ENCODE measurements at regions not wholly inside any gene's neighbourhood (a gene's known extent, or its start where the extent isn't known, plus 50 kb on each side); places are given as distances from the start of the nearest gene placed in this dataset.
"Not testable (repeated sequence)": the region's sequence is repeated elsewhere in the genome, so short reads cannot be mapped to it uniquely, and the experiment has no call there.

DNA sequence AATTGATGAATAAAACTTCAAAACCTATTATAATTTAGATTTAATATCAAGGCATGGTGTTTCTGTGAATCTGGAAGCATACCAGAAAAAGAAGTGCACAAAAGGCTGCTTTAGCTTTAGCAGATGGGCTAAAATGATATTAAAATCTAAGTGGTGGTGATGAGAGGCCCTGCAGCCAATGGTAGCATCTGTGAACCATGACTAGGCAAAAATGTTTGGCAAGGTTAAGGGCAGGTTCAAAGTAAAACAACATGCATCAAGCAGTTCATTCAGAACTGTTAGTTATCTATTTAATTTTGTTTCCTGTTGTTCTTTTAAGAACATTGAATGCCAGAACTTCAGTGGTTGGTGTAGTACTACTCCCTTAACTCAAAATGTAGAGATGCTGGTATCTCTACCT lies 1736.9 kb upstream of the CELF4 start:
- no peak for DNase-seq

DNA sequence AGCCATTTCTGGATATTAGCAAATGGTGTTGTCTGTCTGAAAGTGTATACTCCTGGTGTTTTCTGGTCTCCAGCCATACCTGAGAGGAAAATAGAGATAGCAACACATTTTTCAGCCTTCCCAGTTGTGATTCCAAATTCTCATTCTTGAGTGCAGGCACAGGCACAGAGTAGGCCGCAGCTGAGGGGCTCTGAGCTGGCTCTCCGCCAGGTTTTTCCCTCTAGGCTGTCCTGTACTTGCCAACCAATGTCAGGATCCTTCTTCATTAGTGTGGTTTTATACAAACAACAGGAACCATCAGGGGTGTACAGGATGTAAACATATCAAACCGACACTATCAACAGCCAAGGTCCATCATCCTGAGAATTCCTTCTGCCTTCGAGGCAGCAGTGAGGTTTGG lies 1733.6 kb upstream of the CELF4 start:
- DNase-seq, result no peak

DNA sequence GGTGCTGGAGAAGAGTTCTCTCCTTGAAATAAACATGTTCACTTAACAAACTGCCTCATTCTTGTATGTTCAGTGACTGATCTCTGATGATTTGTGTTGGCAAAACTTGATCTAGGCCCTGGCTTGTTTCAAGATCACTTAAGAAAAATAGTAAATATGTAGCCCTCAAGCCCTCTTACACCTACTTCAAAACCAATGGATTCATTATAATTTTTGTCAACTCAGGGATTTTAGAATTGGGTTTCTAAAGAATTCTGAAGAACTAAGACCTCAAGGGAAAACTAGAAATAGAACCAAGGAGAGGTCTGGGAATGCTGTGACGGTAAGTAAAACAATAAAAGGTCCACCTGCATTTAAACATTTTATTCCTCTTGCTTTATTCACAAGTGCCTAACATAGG lies 1731.6 kb upstream of the CELF4 start:
- no peak for DNase-seq

GRCh38 chr18:39296293-39296888 lies 1730.8 kb upstream of the CELF4 start:
- no peak for DNase-seq

- DNase-seq, result no peak
These were observed 1711.2 kb upstream of the CELF4 start for GRCh38 chr18:39276764-39277163.

GRCh38 chr18:39274535-39274934 lies 1708.9 kb upstream of the CELF4 start:
- DNase-seq, result no peak

GRCh38 chr18:39272230-39272629 lies 1706.6 kb upstream of the CELF4 start:
- DNase-seq, result no peak

GRCh38 chr18:39271654-39272053 lies 1706.1 kb upstream of the CELF4 start:
- DNase-seq, result no peak

- no peak for DNase-seq
These were observed 1695.0 kb upstream of the CELF4 start for GRCh38 chr18:39260565-39260964.

DNA sequence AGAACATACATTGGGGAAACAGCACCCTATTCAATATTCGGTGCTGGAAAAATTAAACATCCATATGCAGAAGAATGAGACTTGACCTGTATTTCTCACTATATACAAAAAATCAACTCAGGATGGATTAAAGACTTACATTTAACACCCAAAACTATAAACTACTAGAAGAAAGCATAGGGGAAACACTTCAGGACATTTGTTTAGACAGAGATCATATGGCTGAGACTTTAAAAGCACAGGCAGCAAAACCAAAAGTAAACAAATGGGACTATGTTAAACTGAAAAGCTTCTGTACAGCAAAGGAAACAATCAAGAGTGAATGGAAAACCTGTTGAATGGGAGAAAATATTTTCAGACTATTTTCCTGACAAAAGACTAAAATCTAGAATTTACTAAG lies 1694.1 kb upstream of the CELF4 start:
- no peak for DNase-seq

- no peak for DNase-seq
These were observed 1678.6 kb upstream of the CELF4 start for GRCh38 chr18:39244242-39244641.

DNA sequence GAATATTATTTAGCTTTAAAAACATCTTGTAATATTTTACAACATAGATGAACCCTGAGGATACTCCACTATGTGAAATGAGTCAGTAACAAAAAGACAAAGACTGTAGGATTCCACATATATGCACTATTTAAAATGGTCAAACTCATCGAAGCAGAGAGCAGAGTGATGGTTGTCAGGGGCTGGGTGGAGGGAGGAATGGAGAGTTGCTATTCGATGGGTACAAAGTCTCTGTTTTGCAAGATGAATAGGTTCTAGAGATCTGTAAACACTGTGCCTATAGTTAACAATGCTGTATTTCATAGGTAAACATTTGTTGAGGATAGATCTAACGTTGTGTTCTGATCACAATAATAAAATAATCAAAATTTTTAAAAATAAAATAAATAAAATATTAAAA lies 1675.9 kb upstream of the CELF4 start:
- no peak for DNase-seq

GRCh38 chr18:39238981-39239660 lies 1673.5 kb upstream of the CELF4 start:
- DNase-seq, result no peak

DNA sequence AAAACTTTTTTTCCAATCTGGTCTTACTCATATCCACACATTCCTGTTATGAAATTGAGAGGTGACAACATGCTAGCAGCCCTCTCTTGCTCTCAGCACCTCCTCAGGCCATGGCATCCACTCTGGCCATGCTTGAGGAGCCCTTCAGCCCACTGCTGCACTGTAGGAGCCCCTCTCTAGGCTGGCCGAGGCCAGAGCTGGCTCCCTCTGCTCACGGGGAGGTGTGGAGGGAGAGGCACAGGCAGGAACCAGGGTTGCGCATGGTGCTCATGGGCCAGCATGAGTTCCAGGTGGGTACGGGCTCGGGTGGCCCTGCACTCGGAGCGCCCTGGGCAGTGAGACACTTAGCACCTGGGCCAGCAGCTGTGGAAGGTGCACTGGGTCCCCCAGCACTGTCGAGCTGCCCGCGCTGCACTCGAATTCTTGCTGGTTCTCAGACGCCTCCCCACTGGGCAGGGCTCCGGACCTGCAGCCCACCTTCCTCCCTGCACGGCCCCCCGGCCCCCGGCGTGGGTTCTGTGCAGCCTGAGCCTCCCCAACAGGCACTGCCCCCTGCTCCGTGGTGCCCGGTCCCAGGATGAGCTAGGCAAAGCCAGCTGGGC lies 1669.6 kb upstream of the CELF4 start:
- DNase-seq, result no peak

- no peak for DNase-seq
These were observed 1667.3 kb upstream of the CELF4 start for GRCh38 chr18:39232937-39233336.

GRCh38 chr18:39232490-39232889 lies 1666.9 kb upstream of the CELF4 start:
- DNase-seq, result no peak

DNA sequence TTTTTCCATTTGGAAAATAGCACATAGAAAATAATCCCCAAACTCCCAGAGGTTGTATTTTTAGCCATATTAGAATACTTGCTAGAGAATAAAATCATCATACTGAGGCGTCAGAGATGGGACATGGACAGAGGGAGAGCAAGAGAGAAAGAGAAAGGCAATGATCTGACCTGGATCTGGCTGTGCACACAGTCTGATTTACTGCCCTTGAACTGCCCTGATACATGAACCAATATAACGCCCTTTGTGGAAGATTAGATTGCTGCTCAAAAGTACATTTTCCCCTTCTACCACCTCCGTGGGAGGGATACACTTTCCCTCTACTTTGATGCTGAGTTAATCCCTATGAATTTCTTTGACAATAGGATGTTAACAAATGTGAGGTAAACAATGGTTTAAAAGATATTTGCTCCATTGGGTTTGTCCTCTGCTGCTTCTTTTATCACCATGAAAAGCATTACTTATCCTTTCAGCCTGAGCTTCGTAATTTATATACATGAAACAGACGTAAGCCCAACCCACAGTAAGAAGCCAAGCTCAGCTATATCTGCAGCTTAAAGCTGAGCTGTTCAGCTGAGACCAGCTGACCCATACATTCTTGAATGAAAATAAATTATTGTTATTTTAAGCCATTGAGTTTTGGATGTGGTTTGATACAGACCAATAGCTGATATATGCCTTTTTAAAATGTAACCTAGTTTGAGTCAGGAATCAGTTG lies 1664.6 kb upstream of the CELF4 start:
- DNase-seq, result no peak

DNA sequence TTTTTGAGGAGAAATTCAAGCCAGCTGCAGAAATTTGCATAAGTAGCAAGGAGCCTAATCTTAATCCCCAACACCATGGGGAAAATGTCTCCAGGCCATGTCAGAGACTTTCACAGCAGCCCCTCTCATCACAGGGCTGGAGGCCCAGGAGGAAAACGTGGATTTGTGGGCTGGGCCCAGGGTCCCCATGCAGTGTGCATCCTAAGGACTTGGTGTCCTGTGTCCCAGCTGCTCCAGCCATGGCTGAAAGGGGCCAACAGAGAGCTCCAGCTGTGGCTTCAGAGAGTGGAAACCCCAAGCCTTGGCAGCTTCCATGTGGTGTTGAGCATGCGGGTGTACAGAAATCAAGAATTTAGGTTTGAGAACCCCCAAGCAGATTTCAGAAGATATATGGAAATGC lies 1662.2 kb upstream of the CELF4 start:
- not testable (repeated sequence) for DNase-seq

DNA sequence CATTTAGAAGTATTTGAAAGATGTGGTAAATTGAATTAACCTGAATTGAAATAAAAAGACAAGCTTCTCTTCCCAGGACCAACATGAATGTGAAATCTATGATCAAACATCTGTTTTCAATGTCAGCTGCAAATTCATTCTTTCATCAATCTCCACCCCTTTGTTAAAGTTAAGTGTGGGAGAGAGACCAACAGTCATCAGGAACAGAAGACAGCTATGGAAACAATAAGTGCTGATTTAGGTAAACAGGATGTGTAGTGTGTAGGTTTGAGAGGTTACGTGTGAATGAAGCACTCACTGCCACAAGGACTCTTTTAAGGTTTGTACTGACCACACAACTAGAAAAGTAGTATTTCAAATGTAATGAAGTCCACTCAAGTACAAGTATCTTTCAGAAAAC lies 1659.8 kb upstream of the CELF4 start:
- DNase-seq, result no peak

DNA sequence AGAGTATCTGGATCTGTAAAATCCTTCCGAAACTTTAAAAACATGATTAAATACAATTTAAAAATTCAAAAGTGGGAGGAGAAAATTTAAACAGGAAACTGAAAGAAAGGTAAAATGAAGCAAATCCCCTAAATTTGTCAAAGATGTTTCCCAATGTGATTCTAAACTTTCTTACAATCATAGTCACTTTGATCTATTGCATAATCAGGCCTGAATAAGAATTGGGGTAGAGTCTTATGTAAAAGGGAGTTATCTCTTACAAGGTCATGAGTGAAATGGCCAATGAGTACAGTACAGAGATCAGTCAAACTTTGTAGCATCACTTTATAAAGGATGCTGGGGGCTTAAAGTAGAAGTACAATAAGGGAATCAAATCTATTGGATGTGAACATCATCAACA lies 1657.7 kb upstream of the CELF4 start:
- no peak for DNase-seq

- no peak for DNase-seq
These were observed 1650.3 kb upstream of the CELF4 start for GRCh38 chr18:39215920-39216319.

DNA sequence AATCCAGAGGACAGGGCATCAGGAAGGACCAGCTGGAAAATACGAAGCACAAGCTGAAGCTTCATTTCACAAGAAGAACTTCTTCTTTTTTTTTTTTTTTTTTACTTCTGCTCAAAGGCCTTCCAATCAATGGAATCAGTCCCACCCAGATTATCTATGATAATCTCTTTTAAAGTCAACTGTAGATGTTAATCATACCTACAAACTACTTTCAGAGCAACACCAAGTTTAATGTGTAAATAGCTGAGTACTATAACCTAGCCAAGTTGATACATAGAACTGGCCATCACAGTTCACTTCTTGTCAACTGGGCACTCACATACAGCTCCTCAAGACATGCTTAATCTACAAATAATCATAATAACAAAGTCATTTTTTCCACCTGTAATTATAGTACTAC lies 1645.9 kb upstream of the CELF4 start:
- no peak for DNase-seq

GRCh38 chr18:39209173-39209572 lies 1643.6 kb upstream of the CELF4 start:
- DNase-seq, result no peak

GRCh38 chr18:39208729-39209128 lies 1643.1 kb upstream of the CELF4 start:
- DNase-seq, result no peak

Data from cerebellar nuclear complex (tissue), 1 donor.